ENCODE measurements at regions not wholly inside any gene's neighbourhood (a gene's known extent, or its start where the extent isn't known, plus 50 kb on each side); places are given as distances from the start of the nearest gene placed in this dataset.

DNA sequence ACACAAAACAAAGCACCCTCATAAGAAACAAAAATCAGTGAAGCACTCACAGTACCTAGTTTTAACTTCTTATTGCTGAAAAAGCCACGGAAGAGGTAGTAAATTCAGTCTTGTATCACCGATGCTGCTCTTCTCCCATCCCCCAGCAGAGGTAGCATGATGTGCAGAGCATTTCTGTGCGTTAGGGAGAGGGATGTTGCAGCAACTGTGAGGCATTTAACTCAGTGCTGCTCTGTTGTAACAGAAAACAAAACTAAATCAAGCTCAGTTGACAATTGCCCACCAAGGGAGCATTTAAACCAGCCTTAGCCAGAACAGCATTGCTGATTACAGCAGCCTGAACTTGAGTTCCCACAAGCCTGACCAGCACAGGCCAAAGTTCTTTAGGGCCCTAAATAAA, 1279.7 kb upstream of the ADGRL3 start:
- TF ChIP-seq CTCF (IDR thresholded peaks at IDR 0.05) (no peak), POLR2A (IDR thresholded peaks at IDR 0.05) (no peak)
